Esophagus squamous epithelium (tissue), 4 donors: ENCODE measurements at regions not wholly inside any gene's neighbourhood (a gene's known extent, or its start where the extent isn't known, plus 50 kb on each side); places are given as distances from the start of the nearest gene placed in this dataset.

Source experiments
- POLR2A ChIP-seq, 4 donors: fragments of 450-650 bp; IDR thresholded peaks; one replicate each; pipeline ENCODE4 v1.6.1; 2017; ENCODE audit warnings: antibody characterized with exemption in 4 of 4, mild to moderate bottlenecking in 4 of 4, moderate library complexity in 3 of 4
- TF ChIP-seq, protein P1 (sequence below), 6 experiments: fragments of 450-650 bp in 4 of 6; fragments of 200-600 bp in 2 of 6; sonication (generic) in 2 of 6; IDR thresholded peaks; one replicate each; pipeline ENCODE4 v1.5.1; 2016 to 2019; ENCODE audit warnings: antibody characterized with exemption in 6 of 6, mild to moderate bottlenecking in 4 of 6, moderate library complexity in 4 of 6

DNA sequence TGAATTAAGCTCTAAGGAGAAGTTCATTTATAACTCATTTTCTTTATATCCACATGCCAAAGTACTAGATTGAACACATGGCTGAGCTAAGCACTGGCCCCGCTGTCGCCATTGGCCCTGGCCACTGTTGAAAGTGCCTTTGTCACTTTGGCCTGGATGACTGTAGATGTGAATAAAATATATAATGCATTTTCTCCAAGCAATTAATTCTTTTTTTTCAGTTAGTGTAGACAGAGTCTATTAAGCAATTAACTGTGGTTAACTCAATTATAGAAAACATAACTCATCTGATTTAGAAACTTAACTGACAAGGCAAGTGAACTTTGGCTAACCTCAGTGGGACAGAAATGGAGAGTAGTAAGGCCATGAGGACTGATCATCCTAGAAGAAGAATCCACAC, 965.6 kb downstream of the EFNB2 start:
- TF ChIP-seq, protein P1, sequence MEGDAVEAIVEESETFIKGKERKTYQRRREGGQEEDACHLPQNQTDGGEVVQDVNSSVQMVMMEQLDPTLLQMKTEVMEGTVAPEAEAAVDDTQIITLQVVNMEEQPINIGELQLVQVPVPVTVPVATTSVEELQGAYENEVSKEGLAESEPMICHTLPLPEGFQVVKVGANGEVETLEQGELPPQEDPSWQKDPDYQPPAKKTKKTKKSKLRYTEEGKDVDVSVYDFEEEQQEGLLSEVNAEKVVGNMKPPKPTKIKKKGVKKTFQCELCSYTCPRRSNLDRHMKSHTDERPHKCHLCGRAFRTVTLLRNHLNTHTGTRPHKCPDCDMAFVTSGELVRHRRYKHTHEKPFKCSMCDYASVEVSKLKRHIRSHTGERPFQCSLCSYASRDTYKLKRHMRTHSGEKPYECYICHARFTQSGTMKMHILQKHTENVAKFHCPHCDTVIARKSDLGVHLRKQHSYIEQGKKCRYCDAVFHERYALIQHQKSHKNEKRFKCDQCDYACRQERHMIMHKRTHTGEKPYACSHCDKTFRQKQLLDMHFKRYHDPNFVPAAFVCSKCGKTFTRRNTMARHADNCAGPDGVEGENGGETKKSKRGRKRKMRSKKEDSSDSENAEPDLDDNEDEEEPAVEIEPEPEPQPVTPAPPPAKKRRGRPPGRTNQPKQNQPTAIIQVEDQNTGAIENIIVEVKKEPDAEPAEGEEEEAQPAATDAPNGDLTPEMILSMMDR (IDR thresholded peaks at IDR 0.05), result no peak
- TF ChIP-seq POLR2A (IDR thresholded peaks at IDR 0.05), result no peak
